ENCODE measurements at regions not wholly inside any gene's neighbourhood (a gene's known extent, or its start where the extent isn't known, plus 50 kb on each side); places are given as distances from the start of the nearest gene placed in this dataset.

- H3K36me3 ChIP-seq: no peaks in the 10 kb centered on the region
- H3K4me1 ChIP-seq (ENCODE audit: control insufficient read depth in 1 of 2, low read depth in 2 of 2): no peaks in the 10 kb centered on the region
- H3K4me3 ChIP-seq: no peak overlapping the region
- H3K27me3 ChIP-seq (replicated peaks; ENCODE audit: insufficient read depth): no peaks in the 10 kb centered on the region
- H3K27ac ChIP-seq: no peak overlapping the region
- DNase-seq (ENCODE audit: low spot score) (no peak), ATAC-seq (ENCODE audit: insufficient number of reproducible peaks, low FRiP score, low read depth) (no peak)
- no peaks in the 10 kb centered on the region for H3K9me3 ChIP-seq
- TF ChIP-seq CTCF (IDR thresholded peaks at IDR 0.05): no peak
These were observed 1094.8 kb upstream of the PIK3C3 start for GRCh38 chr18:40860189-40860588.

- Histone ChIP-seq H3K27ac (no peak overlapping the region), H3K4me3 (no peak overlapping the region), H3K9me3 (no peaks in the 10 kb centered on the region), H3K36me3 (no peaks in the 10 kb centered on the region), H3K27me3 (replicated peaks; ENCODE audit: insufficient read depth) (no peaks in the 10 kb centered on the region), H3K4me1 (ENCODE audit: control insufficient read depth in 1 of 2, low read depth in 2 of 2) (no peaks in the 10 kb centered on the region)
- no peak for ATAC-seq (ENCODE audit: insufficient number of reproducible peaks, low FRiP score, low read depth)
- no peak for TF ChIP-seq CTCF (IDR thresholded peaks at IDR 0.05)
- DNase-seq (ENCODE audit: low spot score): no peak
These were observed 1099.4 kb upstream of the PIK3C3 start for GRCh38 chr18:40855661-40856060.

- Histone ChIP-seq H3K9me3 (no peaks in the 10 kb centered on the region), H3K27me3 (replicated peaks; ENCODE audit: insufficient read depth) (no peaks in the 10 kb centered on the region), H3K4me3 (no peak overlapping the region), H3K27ac (no peak overlapping the region), H3K36me3 (no peaks in the 10 kb centered on the region), H3K4me1 (ENCODE audit: control insufficient read depth in 1 of 2, low read depth in 2 of 2) (no peaks in the 10 kb centered on the region)
- TF ChIP-seq CTCF (IDR thresholded peaks at IDR 0.05): no peak
- ATAC-seq (ENCODE audit: insufficient number of reproducible peaks, low FRiP score, low read depth) (no peak), DNase-seq (ENCODE audit: low spot score) (no peak)
These were observed 1102.6 kb upstream of the PIK3C3 start for GRCh38 chr18:40852406-40852805.

GRCh38 chr18:40851014-40851429, 1104.0 kb upstream of the PIK3C3 start:
- no peaks in the 10 kb centered on the region for H3K4me1 ChIP-seq (ENCODE audit: control insufficient read depth in 1 of 2, low read depth in 2 of 2)
- TF ChIP-seq CTCF (IDR thresholded peaks at IDR 0.05): no peak
- H3K4me3 ChIP-seq: no peak overlapping the region
- H3K27ac ChIP-seq: no peak overlapping the region
- H3K27me3 ChIP-seq (replicated peaks; ENCODE audit: insufficient read depth): no peaks in the 10 kb centered on the region
- H3K36me3 ChIP-seq: no peaks in the 10 kb centered on the region
- no peak for DNase-seq (ENCODE audit: low spot score)
- no peaks in the 10 kb centered on the region for H3K9me3 ChIP-seq
- ATAC-seq (ENCODE audit: insufficient number of reproducible peaks, low FRiP score, low read depth): no peak

- no peak for DNase-seq (ENCODE audit: low spot score)
These were observed 1105.1 kb upstream of the PIK3C3 start for GRCh38 chr18:40849886-40850285.

More at GRCh38 chr18:40849886-40850285, 1105.1 kb upstream of the PIK3C3 start:
- H3K27ac ChIP-seq: no peak overlapping the region
- H3K9me3 ChIP-seq: no peaks in the 10 kb centered on the region
- no peaks in the 10 kb centered on the region for H3K36me3 ChIP-seq
- H3K4me3 ChIP-seq: no peak overlapping the region
- no peaks in the 10 kb centered on the region for H3K4me1 ChIP-seq (ENCODE audit: control insufficient read depth in 1 of 2, low read depth in 2 of 2)
- ATAC-seq (ENCODE audit: insufficient number of reproducible peaks, low FRiP score, low read depth): no peak
- TF ChIP-seq CTCF (IDR thresholded peaks at IDR 0.05): no peak
- H3K27me3 ChIP-seq (replicated peaks; ENCODE audit: insufficient read depth): no peaks in the 10 kb centered on the region
